Spleen (tissue), 11 donors: ENCODE measurements at regions not wholly inside any gene's neighbourhood (a gene's known extent, or its start where the extent isn't known, plus 50 kb on each side); places are given as distances from the start of the nearest gene placed in this dataset.
A peak's percentile ranks its signal among the peaks of the same experiment; 100 is the strongest.

Source experiments
- DNase-seq: peaks from one replicate; pipeline ENCODE4 v3.0.0-alpha.2; 2020
- H3K27ac ChIP-seq, 8 donors: fragments of 200-600 bp; sonication (generic) in 7 of 8; 1 replicate in 4 of 8; 2 replicates in 4 of 8; pipeline versions ENCODE4 v1.5.0 to v1.8.0; 2016 to 2021; ENCODE audit warnings: inconsistent platforms in 4 of 8, mild to moderate bottlenecking in 4 of 8, moderate library complexity in 1 of 8
- H3K27me3 ChIP-seq, 7 donors: fragments of 200-600 bp; sonication (generic) in 6 of 7; replicated peaks in 1 of 7; 1 replicate in 4 of 7; 2 replicates in 3 of 7; pipeline versions ENCODE4 v1.5.0 to v1.8.0; 2016 to 2021; ENCODE audit warnings: inconsistent platforms in 3 of 7, mild to moderate bottlenecking in 1 of 7
- H3K36me3 ChIP-seq, 6 donors: fragments of 200-600 bp; sonication (generic) in 5 of 6; 1 replicate in 4 of 6; 2 replicates in 2 of 6; pipeline versions ENCODE4 v1.5.0 to v1.8.0; 2016 to 2021; ENCODE audit warnings: inconsistent platforms in 2 of 6
- H3K4me1 ChIP-seq, 6 donors: fragments of 200-600 bp; sonication (generic) in 5 of 6; 1 replicate in 3 of 6; 2 replicates in 3 of 6; pipeline versions ENCODE4 v1.5.0 to v1.8.0; 2016 to 2021; ENCODE audit warnings: inconsistent platforms in 3 of 6
- H3K4me3 ChIP-seq, 8 donors: fragments of 200-600 bp; sonication (generic) in 7 of 8; 1 replicate in 4 of 8; 2 replicates in 4 of 8; pipeline versions ENCODE4 v1.5.0 to v1.8.0; 2016 to 2021; ENCODE audit warnings: inconsistent platforms in 4 of 8, mild to moderate bottlenecking in 4 of 8, moderate library complexity in 2 of 8
- H3K9me3 ChIP-seq, 8 donors: fragments of 200-600 bp; sonication (generic) in 7 of 8; 1 replicate in 4 of 8; 2 replicates in 4 of 8; pipeline versions ENCODE4 v1.5.0 to v1.8.0; 2016 to 2021; ENCODE audit warnings: inconsistent platforms in 4 of 8
- CTCF ChIP-seq, 11 experiments: fragments of 200-600 bp in 7 of 11; fragments of 450-650 bp in 4 of 11; sonication (generic) in 4 of 11; IDR thresholded peaks in 8 of 11; conservative IDR thresholded peaks in 3 of 11; 1 replicate in 7 of 11; 2 replicates in 4 of 11; pipeline versions ENCODE4 v1.4.0 to v1.8.0; 2016 to 2021; ENCODE audit warnings: antibody characterized with exemption in 11 of 11, inconsistent platforms in 4 of 11, mild to moderate bottlenecking in 1 of 11
- POLR2A ChIP-seq, 3 donors: fragments of 450-650 bp; IDR thresholded peaks; one replicate each; pipeline ENCODE4 v1.5.1; 2017; ENCODE audit warnings: antibody characterized with exemption in 3 of 3, mild to moderate bottlenecking in 1 of 3
- POLR2AphosphoS5 ChIP-seq, 3 donors: sonication (generic); formaldehyde crosslinking; IDR thresholded peaks; one replicate each; pipeline ENCODE4 v1.5.1; 2017; ENCODE audit warnings: antibody characterized with exemption in 3 of 3
- WGBS, 5 donors: extraction: QIAGEN DNeasy Blood & Tissue Kit in 3 of 5; methylation state at CpG; one replicate each; pipeline versions ENCODE4 v1.1.5 to v1.1.7; 2013 to 2018; 5-methylcytosine and 5-hydroxymethylcytosine counted together
- intact Hi-C: fragments of 100-400 bp; cut with DNase I; formaldehyde crosslinking; loops from one replicate; pipeline ENCODE4 v1.15.0; 2023; ENCODE audit warnings: low total_unique reads
- donor health status: healthy with polysubstance abuse.
- donor health status: DM: no; HTN: no; CAD: no; lungs with moderate emphysema.
- donor health status: DM: no; HTN: no; CAD: no.
- donor health status: Bipolar disorder and iron deficiency.
- donor health status: healthy.
- donor health status: DM: no; HTN: no; CAD: no.
- donor health status: DM: yes; HTN: yes; CAD: no.

- H3K36me3 ChIP-seq, result no peaks in the 10 kb centered on the region
- peaks cover 0 to 28% (median 3%) of the 10 kb centered on the region in 6 donors for H3K4me1 ChIP-seq
- no peak overlapping the region for H3K4me3 ChIP-seq
- TF ChIP-seq POLR2A (IDR thresholded peaks at IDR 0.05), result no peak
- no peak for TF ChIP-seq CTCF (IDR thresholded peaks at IDR 0.05 in 8 of 11, conservative IDR thresholded peaks at IDR 0.05 in 3 of 11)
- TF ChIP-seq POLR2AphosphoS5 (IDR thresholded peaks at IDR 0.05), result no peak
- H3K27ac ChIP-seq, result peak overlapping the region in 1 of 8 donors; percentile 9
- peak; percentile 49 for DNase-seq
- intact Hi-C loops, result no loop called here
- H3K9me3 ChIP-seq, result no peaks in the 10 kb centered on the region
- WGBS, 5 donors, result 88 to 96% (median 93%) methylated on average over 12 of the region's 12 CpGs
- H3K27me3 ChIP-seq, result no peaks in the 10 kb centered on the region
Measured at GRCh38 chr10:110443239-110444003, 54.3 kb upstream of the DUSP5 start.

DNA sequence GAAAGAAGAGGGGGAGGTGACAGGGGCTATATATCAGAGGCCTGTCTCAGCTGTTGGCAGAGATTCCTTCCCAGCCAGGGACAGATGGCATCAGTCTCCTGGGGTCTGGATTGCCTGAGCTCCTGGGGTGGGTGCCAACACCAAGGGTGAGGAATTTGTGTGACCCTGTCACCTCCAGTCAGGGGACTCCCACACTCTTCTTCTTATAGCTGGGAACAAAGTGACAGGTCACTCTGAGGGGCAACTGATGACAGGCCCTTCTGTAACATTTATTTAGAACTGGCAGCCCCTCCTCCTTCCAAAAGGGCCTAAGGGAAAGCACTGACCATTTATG is 53.7 kb upstream of the DUSP5 start:
- Histone ChIP-seq H3K9me3 (no peaks in the 10 kb centered on the region), H3K36me3 (no peaks in the 10 kb centered on the region), H3K4me3 (no peak overlapping the region), H3K27ac (no peak overlapping the region), H3K4me1 (peaks cover 0 to 28% (median 3%) of the 10 kb centered on the region in 6 donors), H3K27me3 (no peaks in the 10 kb centered on the region)
- intact Hi-C loops, result no loop called here
- DNase-seq, result no peak
- TF ChIP-seq CTCF (IDR thresholded peaks at IDR 0.05 in 8 of 11, conservative IDR thresholded peaks at IDR 0.05 in 3 of 11) (no peak), POLR2AphosphoS5 (IDR thresholded peaks at IDR 0.05) (no peak)

DNA sequence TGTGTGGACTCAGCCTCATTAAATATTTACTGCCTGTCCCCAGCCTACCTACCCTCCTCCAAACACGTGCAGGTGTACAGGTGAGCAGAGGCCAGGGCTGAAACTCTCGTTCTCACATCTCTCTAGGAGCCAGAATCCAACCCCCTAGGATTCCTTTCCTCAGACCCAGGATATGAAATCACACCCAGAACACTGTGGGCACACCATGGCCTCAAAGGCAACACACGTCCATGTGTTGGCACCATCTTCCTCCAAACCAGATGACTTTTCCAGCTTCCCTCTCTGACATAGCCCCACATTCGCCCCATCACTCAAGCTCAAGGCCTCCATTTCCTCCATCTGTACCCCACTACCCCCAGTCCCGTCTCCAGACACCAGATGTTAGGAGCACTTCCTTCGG is 51.8 kb upstream of the DUSP5 start:
- WGBS, 5 donors, result 83 to 94% (median 87%) methylated on average over 6 of the region's 6 CpGs
- Histone ChIP-seq H3K27ac (no peak overlapping the region), H3K9me3 (no peaks in the 10 kb centered on the region), H3K27me3 (no peaks in the 10 kb centered on the region), H3K36me3 (no peaks in the 10 kb centered on the region), H3K4me1 (peaks cover 0 to 28% (median 3%) of the 10 kb centered on the region in 6 donors), H3K4me3 (no peak overlapping the region)
- peak; percentile 18 for DNase-seq
- intact Hi-C loops, result no loop called here
- TF ChIP-seq POLR2A (IDR thresholded peaks at IDR 0.05) (no peak), CTCF (IDR thresholded peaks at IDR 0.05 in 8 of 11, conservative IDR thresholded peaks at IDR 0.05 in 3 of 11) (no peak), POLR2AphosphoS5 (IDR thresholded peaks at IDR 0.05) (no peak)

GRCh38 chr10:110446277-110446676 is 51.4 kb upstream of the DUSP5 start:
- Histone ChIP-seq H3K27ac (no peak overlapping the region), H3K9me3 (no peaks in the 10 kb centered on the region), H3K4me3 (no peak overlapping the region), H3K36me3 (no peaks in the 10 kb centered on the region), H3K4me1 (peaks cover 0 to 27% (median 3%) of the 10 kb centered on the region in 6 donors), H3K27me3 (no peaks in the 10 kb centered on the region)
- intact Hi-C loops, result no loop called here
- peak; percentile 1 for DNase-seq
- no peak for TF ChIP-seq POLR2AphosphoS5 (IDR thresholded peaks at IDR 0.05)
- TF ChIP-seq CTCF (IDR thresholded peaks at IDR 0.05 in 8 of 11, conservative IDR thresholded peaks at IDR 0.05 in 3 of 11), result no peak
- no peak for TF ChIP-seq POLR2A (IDR thresholded peaks at IDR 0.05)
- WGBS, 5 donors, result 86 to 96% (median 92%) methylated on average over 1 of the region's 1 CpG
